Liver (tissue), 8 donors: ENCODE measurements at regions not wholly inside any gene's neighbourhood (a gene's known extent, or its start where the extent isn't known, plus 50 kb on each side); places are given as distances from the start of the nearest gene placed in this dataset.

Source experiments
- DNase-seq: peaks from one replicate; pipeline ENCODE4 v3.0.0-alpha.2; 2017; ENCODE audit warnings: low spot score
- H3K27ac ChIP-seq, 2 donors: one replicate each; pipeline ENCODE4 v1.7.0; 2013; ENCODE audit warnings: inconsistent platforms in 2 of 2, low read length in 2 of 2, control low read depth in 1 of 2, low read depth in 1 of 2, mild to moderate bottlenecking in 1 of 2
- H3K27me3 ChIP-seq, 4 donors: one replicate each; pipeline versions ENCODE4 v1.6.1 to v1.7.0; 2013; ENCODE audit warnings: low read length in 3 of 4, inconsistent platforms in 1 of 4, mild to moderate bottlenecking in 1 of 4, moderate library complexity in 1 of 4; ENCODE audit not compliant: control insufficient read depth in 4 of 4, insufficient read depth in 4 of 4
- H3K36me3 ChIP-seq, 4 donors: one replicate each; pipeline versions ENCODE4 v1.6.1 to v1.7.0; 2013; ENCODE audit warnings: low read length in 3 of 4, mild to moderate bottlenecking in 3 of 4, low read depth in 1 of 4, moderate library complexity in 1 of 4; ENCODE audit not compliant: control insufficient read depth in 4 of 4, insufficient read depth in 3 of 4
- H3K4me1 ChIP-seq, 4 donors: one replicate each; pipeline versions ENCODE4 v1.6.1 to v1.7.0; 2013; ENCODE audit warnings: low read length in 3 of 4, mild to moderate bottlenecking in 3 of 4, moderate library complexity in 1 of 4; ENCODE audit not compliant: control insufficient read depth in 4 of 4, insufficient read depth in 4 of 4
- H3K4me3 ChIP-seq, 3 donors: one replicate each; pipeline versions ENCODE4 v1.6.1 to v1.7.0; 2013; ENCODE audit warnings: low read length in 3 of 3, control low read depth in 1 of 3, low read depth in 1 of 3, mild to moderate bottlenecking in 1 of 3
- H3K9ac ChIP-seq, 2 donors: one replicate each; pipeline ENCODE4 v1.7.0; 2013; ENCODE audit warnings: low read length in 2 of 2, mild to moderate bottlenecking in 2 of 2, moderate library complexity in 2 of 2, control low read depth in 1 of 2, low read depth in 1 of 2
- H3K9me3 ChIP-seq, 4 donors: one replicate each; pipeline versions ENCODE4 v1.6.1 to v1.7.0; 2013; ENCODE audit warnings: low read length in 3 of 4; ENCODE audit not compliant: control insufficient read depth in 4 of 4
- ATF3 ChIP-seq: IDR thresholded peaks from 2 replicates; pipeline ENCODE4 v1.6.1; 2016; ENCODE audit warnings: antibody characterized with exemption
- CTCF ChIP-seq: fragments of 150-350 bp; IDR thresholded peaks from 2 replicates; pipeline ENCODE4 v1.5.1; 2017; ENCODE audit warnings: improper control_type of control experiment, low read depth, low read length; ENCODE audit not compliant: missing input control
- EGR1 ChIP-seq, 2 donors: IDR thresholded peaks; 2 replicates each; pipeline ENCODE4 v1.6.1; 2016 to 2018; ENCODE audit warnings: antibody characterized with exemption in 2 of 2, low read depth in 2 of 2
- FOXA1 ChIP-seq: IDR thresholded peaks from 2 replicates; pipeline ENCODE4 v1.6.1; 2016; ENCODE audit warnings: antibody characterized with exemption
- FOXA2 ChIP-seq: IDR thresholded peaks from 2 replicates; pipeline ENCODE4 v1.6.1; 2016; ENCODE audit warnings: antibody characterized with exemption
- HNF4A ChIP-seq, 2 donors: conservative IDR thresholded peaks; 2 replicates each; pipeline ENCODE4 v1.6.1; 2016; ENCODE audit warnings: antibody characterized with exemption in 2 of 2, mild to moderate bottlenecking in 2 of 2
- JUND ChIP-seq, 2 donors: IDR thresholded peaks; 2 replicates each; pipeline ENCODE4 v1.6.1; 2016; ENCODE audit warnings: antibody characterized with exemption in 2 of 2
- RAD21 ChIP-seq, 2 donors: IDR thresholded peaks; 2 replicates each; pipeline ENCODE4 v1.6.1; 2016; ENCODE audit warnings: antibody characterized with exemption in 2 of 2, mild to moderate bottlenecking in 2 of 2
- REST ChIP-seq: IDR thresholded peaks from 2 replicates; pipeline ENCODE4 v1.6.1; 2016; ENCODE audit warnings: antibody characterized with exemption, mild to moderate bottlenecking
- RXRA ChIP-seq, 2 donors: IDR thresholded peaks; 2 replicates each; pipeline ENCODE4 v1.6.1; 2017 to 2018; ENCODE audit warnings: antibody characterized with exemption in 2 of 2, mild to moderate bottlenecking in 1 of 2
- SP1 ChIP-seq: IDR thresholded peaks from 2 replicates; pipeline ENCODE4 v1.6.1; 2018; ENCODE audit warnings: antibody characterized with exemption, mild to moderate bottlenecking
- TAF1 ChIP-seq: conservative IDR thresholded peaks from 2 replicates; pipeline ENCODE4 v1.6.1; 2016; ENCODE audit warnings: antibody characterized with exemption, mild to moderate bottlenecking
- YY1 ChIP-seq: IDR thresholded peaks from 2 replicates; pipeline ENCODE4 v1.6.1; 2016; ENCODE audit warnings: antibody characterized with exemption, mild to moderate bottlenecking
- WGBS: extraction: QIAGEN DNeasy Blood & Tissue Kit; methylation state at CpG from one replicate; pipeline ENCODE4 v1.1.7; 2013; 5-methylcytosine and 5-hydroxymethylcytosine counted together
- donor health status: healthy.
- donor health status: healthy.
- donor health status: healthy.
- donor health status: healthy.
- donor health status: healthy.

GRCh38 chr4:60611762-60612496 lies 588.2 kb upstream of the ADGRL3 start:
- no peaks in the 10 kb centered on the region for H3K4me1 ChIP-seq
- no peaks in the 10 kb centered on the region for H3K9me3 ChIP-seq
- H3K36me3 ChIP-seq = no peaks in the 10 kb centered on the region
- no peak overlapping the region for H3K9ac ChIP-seq
- H3K27me3 ChIP-seq = no peaks in the 10 kb centered on the region
- WGBS = 78% methylated on average over 9 of the region's 9 CpGs
- no peak overlapping the region for H3K27ac ChIP-seq
- DNase-seq = no peak
- no peak overlapping the region for H3K4me3 ChIP-seq
- TF ChIP-seq TAF1 = no peak

GRCh38 chr4:60617731-60618130 lies 582.4 kb upstream of the ADGRL3 start:
- Histone ChIP-seq H3K4me1 (no peaks in the 10 kb centered on the region), H3K4me3 (no peak overlapping the region), H3K36me3 (no peaks in the 10 kb centered on the region), H3K27me3 (no peaks in the 10 kb centered on the region), H3K27ac (no peak overlapping the region), H3K9ac (no peak overlapping the region), H3K9me3 (no peaks in the 10 kb centered on the region)
- TF ChIP-seq SP1 (no peak), CTCF (no peak), RXRA (IDR thresholded peaks at IDR 0.05) (no peak), EGR1 (IDR thresholded peaks at IDR 0.05; ENCODE audit: low read depth in 2 of 2) (no peak), ATF3 (no peak), RAD21 (IDR thresholded peaks at IDR 0.05) (no peak), FOXA2 (no peak), REST (no peak), YY1 (no peak), HNF4A (conservative IDR thresholded peaks at IDR 0.05) (no peak), TAF1 (no peak), FOXA1 (no peak), JUND (IDR thresholded peaks at IDR 0.05) (no peak)
- no peak for DNase-seq
- 78% methylated on average over 4 of the region's 4 CpGs for WGBS
